ENCODE measurements at regions not wholly inside any gene's neighbourhood (a gene's known extent, or its start where the extent isn't known, plus 50 kb on each side); places are given as distances from the start of the nearest gene placed in this dataset.

- no peak overlapping the region for H3K27ac ChIP-seq
- H3K9me3 ChIP-seq = no peaks in the 10 kb centered on the region
- in situ Hi-C loops (cut with MboI; ENCODE audit: low sequenced_read_pairs in 4 of 4) (no loop called here), intact Hi-C loops (cut with DNase I; ENCODE audit: low total_unique reads) (no loop called here)
- H3K4me3 ChIP-seq = no peak overlapping the region
- H3K27me3 ChIP-seq = no peaks in the 10 kb centered on the region
- no peaks in the 10 kb centered on the region for H3K36me3 ChIP-seq
- H3K4me1 ChIP-seq = no peaks in the 10 kb centered on the region
- DNase-seq (no peak), ATAC-seq (no peak)
- TF ChIP-seq, protein P1, sequence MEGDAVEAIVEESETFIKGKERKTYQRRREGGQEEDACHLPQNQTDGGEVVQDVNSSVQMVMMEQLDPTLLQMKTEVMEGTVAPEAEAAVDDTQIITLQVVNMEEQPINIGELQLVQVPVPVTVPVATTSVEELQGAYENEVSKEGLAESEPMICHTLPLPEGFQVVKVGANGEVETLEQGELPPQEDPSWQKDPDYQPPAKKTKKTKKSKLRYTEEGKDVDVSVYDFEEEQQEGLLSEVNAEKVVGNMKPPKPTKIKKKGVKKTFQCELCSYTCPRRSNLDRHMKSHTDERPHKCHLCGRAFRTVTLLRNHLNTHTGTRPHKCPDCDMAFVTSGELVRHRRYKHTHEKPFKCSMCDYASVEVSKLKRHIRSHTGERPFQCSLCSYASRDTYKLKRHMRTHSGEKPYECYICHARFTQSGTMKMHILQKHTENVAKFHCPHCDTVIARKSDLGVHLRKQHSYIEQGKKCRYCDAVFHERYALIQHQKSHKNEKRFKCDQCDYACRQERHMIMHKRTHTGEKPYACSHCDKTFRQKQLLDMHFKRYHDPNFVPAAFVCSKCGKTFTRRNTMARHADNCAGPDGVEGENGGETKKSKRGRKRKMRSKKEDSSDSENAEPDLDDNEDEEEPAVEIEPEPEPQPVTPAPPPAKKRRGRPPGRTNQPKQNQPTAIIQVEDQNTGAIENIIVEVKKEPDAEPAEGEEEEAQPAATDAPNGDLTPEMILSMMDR (IDR thresholded peaks at IDR 0.05 in 4 of 5, conservative IDR thresholded peaks at IDR 0.05 in 1 of 5) = no peak
- TF ChIP-seq POLR2A (IDR thresholded peaks at IDR 0.05) = no peak
Observed at GRCh38 chr2:228282376-228282775, 100.9 kb upstream of the SPHKAP start.

DNA sequence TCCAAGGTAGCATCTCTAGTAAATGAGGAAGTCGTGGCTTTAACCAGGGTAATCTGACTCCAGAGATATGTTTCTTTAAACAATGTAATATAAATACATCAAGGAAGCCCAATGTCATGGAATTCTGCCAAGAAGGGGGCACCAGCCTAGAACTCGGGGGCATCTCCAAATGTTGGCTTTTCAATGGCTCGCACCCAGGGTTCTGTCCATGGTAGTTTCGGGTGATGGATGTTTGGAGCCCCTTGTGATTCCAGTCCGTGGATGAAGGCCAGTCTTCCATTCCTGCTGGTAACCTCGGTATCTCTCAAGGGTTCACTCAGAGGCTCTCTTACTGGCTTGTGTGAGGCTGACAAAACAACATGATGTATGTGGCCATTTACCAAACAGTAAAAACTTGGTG, 91.7 kb upstream of the SPHKAP start:
- no peaks in the 10 kb centered on the region for H3K27me3 ChIP-seq
- no peaks in the 10 kb centered on the region for H3K9me3 ChIP-seq
- no peak overlapping the region for H3K4me3 ChIP-seq
- H3K36me3 ChIP-seq = no peaks in the 10 kb centered on the region
- no peak for DNase-seq
- in situ Hi-C loops (cut with MboI; ENCODE audit: low sequenced_read_pairs in 4 of 4) = no loop called here
- intact Hi-C loops (cut with DNase I; ENCODE audit: low total_unique reads) = no loop called here
- no peaks in the 10 kb centered on the region for H3K4me1 ChIP-seq
- TF ChIP-seq, protein P1 (IDR thresholded peaks at IDR 0.05 in 4 of 5, conservative IDR thresholded peaks at IDR 0.05 in 1 of 5) = no peak
- TF ChIP-seq POLR2A (IDR thresholded peaks at IDR 0.05) = no peak
- no peak overlapping the region for H3K27ac ChIP-seq
- ATAC-seq = no peak

GRCh38 chr2:228269351-228269750, 87.9 kb upstream of the SPHKAP start:
- TF ChIP-seq POLR2A (IDR thresholded peaks at IDR 0.05) = no peak
- TF ChIP-seq, protein P1 (IDR thresholded peaks at IDR 0.05 in 4 of 5, conservative IDR thresholded peaks at IDR 0.05 in 1 of 5) = no peak
- in situ Hi-C loops (cut with MboI; ENCODE audit: low sequenced_read_pairs in 4 of 4) (no loop called here), intact Hi-C loops (cut with DNase I; ENCODE audit: low total_unique reads) (no loop called here)
- H3K4me1 ChIP-seq = no peaks in the 10 kb centered on the region
- no peak overlapping the region for H3K27ac ChIP-seq
- H3K9me3 ChIP-seq = no peaks in the 10 kb centered on the region
- DNase-seq (no peak), ATAC-seq (no peak)
- H3K4me3 ChIP-seq = no peak overlapping the region
- H3K27me3 ChIP-seq = no peaks in the 10 kb centered on the region
- H3K36me3 ChIP-seq = no peaks in the 10 kb centered on the region

- intact Hi-C loops (cut with DNase I; ENCODE audit: low total_unique reads) = no loop called here
- H3K9me3 ChIP-seq = no peaks in the 10 kb centered on the region
Observed at GRCh38 chr2:228268756-228269155, 87.3 kb upstream of the SPHKAP start.

DNA sequence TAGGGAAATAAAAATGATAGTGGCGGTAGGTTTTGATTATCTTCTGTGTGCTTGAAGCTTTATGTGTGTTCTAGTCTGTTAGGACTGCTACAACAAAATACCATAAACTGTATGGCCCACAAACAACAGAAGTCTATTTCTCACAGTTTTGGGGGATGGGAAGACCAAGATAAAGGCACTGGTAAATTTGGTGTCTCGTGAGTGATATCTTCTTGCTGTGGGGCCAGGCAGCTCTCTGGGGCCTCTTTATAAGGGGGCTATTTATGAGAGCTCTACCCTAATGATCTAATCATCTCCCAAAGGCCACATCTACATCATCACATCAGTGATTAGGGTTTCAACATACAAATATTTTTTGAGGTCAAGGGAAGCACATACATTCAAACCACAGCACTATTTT, 86.8 kb upstream of the SPHKAP start:
- no peak for DNase-seq
- in situ Hi-C loops (cut with MboI; ENCODE audit: low sequenced_read_pairs in 4 of 4) (no loop called here), intact Hi-C loops (cut with DNase I; ENCODE audit: low total_unique reads) (no loop called here)
- Histone ChIP-seq H3K36me3 (no peaks in the 10 kb centered on the region), H3K27ac (no peak overlapping the region), H3K27me3 (no peaks in the 10 kb centered on the region), H3K4me3 (no peak overlapping the region), H3K9me3 (no peaks in the 10 kb centered on the region), H3K4me1 (no peaks in the 10 kb centered on the region)
- ATAC-seq = no peak
- TF ChIP-seq POLR2A (IDR thresholded peaks at IDR 0.05) = no peak
- TF ChIP-seq, protein P1 (IDR thresholded peaks at IDR 0.05 in 4 of 5, conservative IDR thresholded peaks at IDR 0.05 in 1 of 5) = no peak

More at GRCh38 chr2:228268756-228269155, 87.3 kb upstream of the SPHKAP start:
- H3K27ac ChIP-seq = no peak overlapping the region
- no peaks in the 10 kb centered on the region for H3K27me3 ChIP-seq
- no peaks in the 10 kb centered on the region for H3K4me1 ChIP-seq
- in situ Hi-C loops (cut with MboI; ENCODE audit: low sequenced_read_pairs in 4 of 4) = no loop called here
- H3K36me3 ChIP-seq = no peaks in the 10 kb centered on the region
- no peak for TF ChIP-seq POLR2A (IDR thresholded peaks at IDR 0.05)
- TF ChIP-seq, protein P1 (IDR thresholded peaks at IDR 0.05 in 4 of 5, conservative IDR thresholded peaks at IDR 0.05 in 1 of 5) = no peak
- H3K4me3 ChIP-seq = no peak overlapping the region
- ATAC-seq (no peak), DNase-seq (no peak)
